MM.1S (cell line): ENCODE measurements at regions not wholly inside any gene's neighbourhood (a gene's known extent, or its start where the extent isn't known, plus 50 kb on each side); places are given as distances from the start of the nearest gene placed in this dataset.

ENCODE experiments used
- EZH2 ChIP-seq: fragments of 300-600 bp; sonication (generic); optimal IDR thresholded peaks from 2 replicates; pipeline ENCODE3; 2017; ENCODE audit warnings: low read depth, mild to moderate bottlenecking, antibody characterized with exemption, low read length, mixed read lengths
- EZH2phosphoT487 ChIP-seq: fragments of 300-600 bp; sonication (generic); IDR thresholded peaks from 2 replicates; pipeline ENCODE4 v1.6.1; 2018; ENCODE audit warnings: antibody characterized with exemption, low read length
- TF ChIP-seq, protein P1 (sequence below): fragments of 300-600 bp; sonication (generic); IDR thresholded peaks from 2 replicates; pipeline ENCODE4 v1.5.1; 2016; ENCODE audit warnings: antibody characterized with exemption, low read length, mixed read lengths

DNA sequence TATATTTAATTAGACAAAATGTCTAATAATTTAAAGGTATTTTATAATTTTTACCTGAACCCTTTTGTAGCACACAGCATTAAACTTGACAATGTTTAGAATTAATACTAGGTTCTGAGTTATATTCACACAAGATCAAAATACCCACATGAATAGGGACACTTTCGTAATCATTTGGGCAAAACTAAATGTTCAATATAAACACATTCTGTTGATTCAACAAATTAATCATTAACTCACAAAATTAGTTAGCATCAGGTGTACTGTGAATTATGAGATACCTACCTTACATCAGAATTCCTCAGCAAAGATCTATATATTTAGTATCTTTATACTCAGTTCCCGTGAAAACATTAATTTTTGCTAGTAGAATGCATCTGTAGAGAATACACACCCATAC is 481.5 kb upstream of the MANEA start:
- TF ChIP-seq, protein P1, sequence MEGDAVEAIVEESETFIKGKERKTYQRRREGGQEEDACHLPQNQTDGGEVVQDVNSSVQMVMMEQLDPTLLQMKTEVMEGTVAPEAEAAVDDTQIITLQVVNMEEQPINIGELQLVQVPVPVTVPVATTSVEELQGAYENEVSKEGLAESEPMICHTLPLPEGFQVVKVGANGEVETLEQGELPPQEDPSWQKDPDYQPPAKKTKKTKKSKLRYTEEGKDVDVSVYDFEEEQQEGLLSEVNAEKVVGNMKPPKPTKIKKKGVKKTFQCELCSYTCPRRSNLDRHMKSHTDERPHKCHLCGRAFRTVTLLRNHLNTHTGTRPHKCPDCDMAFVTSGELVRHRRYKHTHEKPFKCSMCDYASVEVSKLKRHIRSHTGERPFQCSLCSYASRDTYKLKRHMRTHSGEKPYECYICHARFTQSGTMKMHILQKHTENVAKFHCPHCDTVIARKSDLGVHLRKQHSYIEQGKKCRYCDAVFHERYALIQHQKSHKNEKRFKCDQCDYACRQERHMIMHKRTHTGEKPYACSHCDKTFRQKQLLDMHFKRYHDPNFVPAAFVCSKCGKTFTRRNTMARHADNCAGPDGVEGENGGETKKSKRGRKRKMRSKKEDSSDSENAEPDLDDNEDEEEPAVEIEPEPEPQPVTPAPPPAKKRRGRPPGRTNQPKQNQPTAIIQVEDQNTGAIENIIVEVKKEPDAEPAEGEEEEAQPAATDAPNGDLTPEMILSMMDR, result no peak
- TF ChIP-seq EZH2phosphoT487, result no peak
- no peak for TF ChIP-seq EZH2
